Activated naive CD8-positive, alpha-beta T cell treated with anti-CD3 and anti-CD28 coated beads for 36 hours (primary cell): ENCODE measurements at regions not wholly inside any gene's neighbourhood (a gene's known extent, or its start where the extent isn't known, plus 50 kb on each side); places are given as distances from the start of the nearest gene placed in this dataset.
"Not testable (repeated sequence)": the region's sequence is repeated elsewhere in the genome, so short reads cannot be mapped to it uniquely, and the experiment has no call there.

Experiments used
- DNase-seq: peaks from one replicate; pipeline ENCODE4 v3.0.0; 2021
- H3K27ac Mint-ChIP-seq: one replicate; pipeline ENCODE4 v1.8.0; 2022; ENCODE audit warnings: mild to moderate bottlenecking, moderate library complexity, mixed read lengths
- H3K27me3 Mint-ChIP-seq: one replicate; pipeline ENCODE4 v1.8.0; 2022; ENCODE audit warnings: mild to moderate bottlenecking, mixed read lengths
- H3K36me3 Mint-ChIP-seq: one replicate; pipeline ENCODE4 v1.8.0; 2021; ENCODE audit warnings: mild to moderate bottlenecking, mixed read lengths
- H3K4me1 Mint-ChIP-seq: one replicate; pipeline ENCODE4 v1.8.0; 2021; ENCODE audit warnings: mixed read lengths
- H3K4me3 Mint-ChIP-seq: one replicate; pipeline ENCODE4 v1.8.0; 2022; ENCODE audit warnings: mild to moderate bottlenecking, moderate library complexity, mixed read lengths
- H3K9me3 Mint-ChIP-seq: one replicate; pipeline ENCODE4 v1.8.0; 2022; ENCODE audit warnings: mixed read lengths

- no peaks in the 10 kb centered on the region for H3K36me3 Mint-ChIP-seq
- no peak overlapping the region for H3K4me3 Mint-ChIP-seq
- H3K4me1 Mint-ChIP-seq: no peaks in the 10 kb centered on the region
- peaks cover 2% of the 10 kb centered on the region for H3K9me3 Mint-ChIP-seq
- H3K27ac Mint-ChIP-seq: no peak overlapping the region
- no peaks in the 10 kb centered on the region for H3K27me3 Mint-ChIP-seq
- DNase-seq: no peak
Measured at GRCh38 chr17:70394473-70395232, 225.3 kb downstream of the KCNJ2 start.

- Mint-ChIP-seq H3K9me3 (no peaks in the 10 kb centered on the region), H3K27me3 (no peaks in the 10 kb centered on the region), H3K36me3 (no peaks in the 10 kb centered on the region), H3K4me3 (no peak overlapping the region), H3K27ac (no peak overlapping the region), H3K4me1 (no peaks in the 10 kb centered on the region)
- DNase-seq: no peak
Measured at GRCh38 chr17:70405492-70406220, 236.3 kb downstream of the KCNJ2 start.

GRCh38 chr17:70407506-70407905 lies 238.2 kb downstream of the KCNJ2 start:
- no peak for DNase-seq
- Mint-ChIP-seq H3K9me3 (no peaks in the 10 kb centered on the region), H3K4me1 (no peaks in the 10 kb centered on the region), H3K36me3 (no peaks in the 10 kb centered on the region), H3K27me3 (no peaks in the 10 kb centered on the region), H3K4me3 (no peak overlapping the region), H3K27ac (no peak overlapping the region)

- Mint-ChIP-seq H3K36me3 (no peaks in the 10 kb centered on the region), H3K4me3 (no peak overlapping the region), H3K9me3 (no peaks in the 10 kb centered on the region), H3K4me1 (no peaks in the 10 kb centered on the region), H3K27me3 (no peaks in the 10 kb centered on the region), H3K27ac (no peak overlapping the region)
- DNase-seq: no peak
Measured at GRCh38 chr17:70408768-70409167, 239.4 kb downstream of the KCNJ2 start.

GRCh38 chr17:70414300-70414699 lies 245.0 kb downstream of the KCNJ2 start:
- Mint-ChIP-seq H3K27me3 (no peaks in the 10 kb centered on the region), H3K36me3 (no peaks in the 10 kb centered on the region), H3K4me3 (no peak overlapping the region), H3K4me1 (no peaks in the 10 kb centered on the region), H3K27ac (no peak overlapping the region), H3K9me3 (no peaks in the 10 kb centered on the region)
- DNase-seq: no peak

- Mint-ChIP-seq H3K9me3 (no peaks in the 10 kb centered on the region), H3K27me3 (no peaks in the 10 kb centered on the region), H3K4me3 (no peak overlapping the region), H3K27ac (no peak overlapping the region), H3K36me3 (no peaks in the 10 kb centered on the region), H3K4me1 (no peaks in the 10 kb centered on the region)
- DNase-seq: no peak
Measured at GRCh38 chr17:70420861-70421445, 251.6 kb downstream of the KCNJ2 start.

- Mint-ChIP-seq H3K36me3 (no peaks in the 10 kb centered on the region), H3K4me3 (no peak overlapping the region), H3K9me3 (no peaks in the 10 kb centered on the region), H3K4me1 (no peaks in the 10 kb centered on the region), H3K27ac (no peak overlapping the region), H3K27me3 (peaks cover 4% of the 10 kb centered on the region)
- DNase-seq: no peak
Measured at GRCh38 chr17:70422862-70423261, 253.5 kb downstream of the KCNJ2 start.

- H3K27me3 Mint-ChIP-seq: peaks cover 4% of the 10 kb centered on the region
- no peak overlapping the region for H3K4me3 Mint-ChIP-seq
- H3K4me1 Mint-ChIP-seq: no peaks in the 10 kb centered on the region
- no peak overlapping the region for H3K27ac Mint-ChIP-seq
- no peak for DNase-seq
- H3K36me3 Mint-ChIP-seq: no peaks in the 10 kb centered on the region
- H3K9me3 Mint-ChIP-seq: no peaks in the 10 kb centered on the region
Measured at GRCh38 chr17:70423562-70423961, 254.2 kb downstream of the KCNJ2 start.

GRCh38 chr17:70426752-70427151 lies 257.4 kb downstream of the KCNJ2 start:
- Mint-ChIP-seq H3K27ac (no peak overlapping the region), H3K9me3 (no peaks in the 10 kb centered on the region), H3K27me3 (peaks cover 4% of the 10 kb centered on the region), H3K4me1 (no peaks in the 10 kb centered on the region), H3K36me3 (no peaks in the 10 kb centered on the region), H3K4me3 (no peak overlapping the region)
- no peak for DNase-seq

- no peaks in the 10 kb centered on the region for H3K27me3 Mint-ChIP-seq
- H3K4me1 Mint-ChIP-seq: no peaks in the 10 kb centered on the region
- no peak for DNase-seq
- H3K36me3 Mint-ChIP-seq: no peaks in the 10 kb centered on the region
- no peaks in the 10 kb centered on the region for H3K9me3 Mint-ChIP-seq
- no peak overlapping the region for H3K4me3 Mint-ChIP-seq
- no peak overlapping the region for H3K27ac Mint-ChIP-seq
Measured at GRCh38 chr17:70434536-70435490, 265.5 kb downstream of the KCNJ2 start.

- no peak for DNase-seq
- no peak overlapping the region for H3K27ac Mint-ChIP-seq
- peaks cover 5% of the 10 kb centered on the region for H3K27me3 Mint-ChIP-seq
- H3K4me3 Mint-ChIP-seq: no peak overlapping the region
- H3K4me1 Mint-ChIP-seq: no peaks in the 10 kb centered on the region
- no peaks in the 10 kb centered on the region for H3K9me3 Mint-ChIP-seq
- H3K36me3 Mint-ChIP-seq: no peaks in the 10 kb centered on the region
Measured at GRCh38 chr17:70437656-70438055, 268.3 kb downstream of the KCNJ2 start.

- Mint-ChIP-seq H3K9me3 (no peaks in the 10 kb centered on the region), H3K4me3 (no peak overlapping the region), H3K4me1 (no peaks in the 10 kb centered on the region), H3K27me3 (no peaks in the 10 kb centered on the region), H3K36me3 (no peaks in the 10 kb centered on the region), H3K27ac (no peak overlapping the region)
- no peak for DNase-seq
Measured at GRCh38 chr17:70446446-70446845, 277.1 kb downstream of the KCNJ2 start.

GRCh38 chr17:70447588-70447987 lies 278.3 kb downstream of the KCNJ2 start:
- no peaks in the 10 kb centered on the region for H3K36me3 Mint-ChIP-seq
- no peak overlapping the region for H3K4me3 Mint-ChIP-seq

GRCh38 chr17:70453075-70453474 lies 283.7 kb downstream of the KCNJ2 start:
- not testable (repeated sequence) for H3K4me3 Mint-ChIP-seq, H3K4me1 Mint-ChIP-seq, H3K9me3 Mint-ChIP-seq, DNase-seq, H3K36me3 Mint-ChIP-seq, H3K27ac Mint-ChIP-seq, H3K27me3 Mint-ChIP-seq

More at GRCh38 chr17:70447588-70447987, 278.3 kb downstream of the KCNJ2 start:
- Mint-ChIP-seq H3K27ac (no peak overlapping the region), H3K4me1 (no peaks in the 10 kb centered on the region), H3K27me3 (no peaks in the 10 kb centered on the region), H3K9me3 (no peaks in the 10 kb centered on the region)
- DNase-seq: no peak

GRCh38 chr17:70454377-70454776 lies 285.0 kb downstream of the KCNJ2 start:
- H3K9me3 Mint-ChIP-seq: peaks cover 2% of the 10 kb centered on the region
- H3K4me1 Mint-ChIP-seq: no peaks in the 10 kb centered on the region
- H3K27me3 Mint-ChIP-seq: no peaks in the 10 kb centered on the region

More at GRCh38 chr17:70454377-70454776, 285.0 kb downstream of the KCNJ2 start:
- Mint-ChIP-seq H3K4me3 (no peak overlapping the region), H3K36me3 (no peaks in the 10 kb centered on the region), H3K27ac (no peak overlapping the region)
- no peak for DNase-seq
